RPMI8226 (cell line): ENCODE measurements at regions not wholly inside any gene's neighbourhood (a gene's known extent, or its start where the extent isn't known, plus 50 kb on each side); places are given as distances from the start of the nearest gene placed in this dataset.
"Not testable (repeated sequence)": the region's sequence is repeated elsewhere in the genome, so short reads cannot be mapped to it uniquely, and the experiment has no call there.

Experiments used
- DNase-seq: peaks from one replicate; pipeline ENCODE4 v3.0.0-alpha.2; 2015

DNA sequence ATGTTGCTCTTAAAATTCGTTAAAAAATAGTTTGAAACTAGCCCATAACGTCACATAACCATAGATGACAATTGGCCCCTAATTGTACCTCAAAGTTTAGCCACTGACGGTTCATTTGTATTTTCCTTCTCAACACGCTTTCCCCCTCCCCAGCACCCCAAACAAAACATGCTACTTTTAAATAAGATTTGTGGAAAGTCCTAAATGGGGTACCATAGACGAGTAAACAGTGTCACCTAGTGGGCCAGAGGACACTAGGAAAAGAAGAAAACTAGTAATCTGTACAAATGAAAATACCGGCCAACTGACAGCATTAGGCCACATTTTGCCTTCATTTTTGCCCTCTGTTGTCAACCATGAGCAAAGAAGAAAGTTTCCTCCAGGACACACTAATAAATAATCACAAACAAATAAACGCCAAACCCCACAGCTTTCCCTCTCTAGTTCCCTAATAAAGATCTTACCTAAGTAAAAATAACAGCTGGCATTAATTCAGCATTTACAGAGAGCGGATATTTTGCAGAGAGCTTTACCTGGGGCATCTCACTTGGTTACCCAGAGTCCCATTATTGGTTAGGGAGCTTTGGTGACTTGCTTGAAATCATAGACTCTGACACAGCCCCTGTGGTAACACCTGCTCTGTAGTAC lies 175.1 kb upstream of the ATP11B start:
- DNase-seq, result peak; percentile 72

- DNase-seq, result peak; percentile 25
These were observed 174.2 kb upstream of the ATP11B start for GRCh38 chr3:182618981-182619591.

GRCh38 chr3:182620723-182621434 lies 172.4 kb upstream of the ATP11B start:
- DNase-seq, result no peak

- DNase-seq, result peak; percentile 27
These were observed 171.7 kb upstream of the ATP11B start for GRCh38 chr3:182621435-182622240.

DNA sequence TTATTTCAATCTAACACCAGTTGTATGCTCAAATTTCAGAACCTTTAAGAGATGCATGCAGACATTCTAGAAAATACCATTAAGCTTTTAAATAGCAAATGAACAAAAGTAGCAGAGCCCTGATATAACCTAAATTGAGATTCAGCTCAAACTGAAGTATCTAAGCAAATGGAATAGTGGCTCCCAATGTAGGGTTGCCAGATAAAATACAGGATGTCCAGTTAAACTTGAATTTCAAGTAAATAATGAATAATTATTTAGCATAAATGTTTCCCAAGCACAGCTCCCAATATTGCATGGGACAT lies 171.1 kb upstream of the ATP11B start:
- no peak for DNase-seq

DNA sequence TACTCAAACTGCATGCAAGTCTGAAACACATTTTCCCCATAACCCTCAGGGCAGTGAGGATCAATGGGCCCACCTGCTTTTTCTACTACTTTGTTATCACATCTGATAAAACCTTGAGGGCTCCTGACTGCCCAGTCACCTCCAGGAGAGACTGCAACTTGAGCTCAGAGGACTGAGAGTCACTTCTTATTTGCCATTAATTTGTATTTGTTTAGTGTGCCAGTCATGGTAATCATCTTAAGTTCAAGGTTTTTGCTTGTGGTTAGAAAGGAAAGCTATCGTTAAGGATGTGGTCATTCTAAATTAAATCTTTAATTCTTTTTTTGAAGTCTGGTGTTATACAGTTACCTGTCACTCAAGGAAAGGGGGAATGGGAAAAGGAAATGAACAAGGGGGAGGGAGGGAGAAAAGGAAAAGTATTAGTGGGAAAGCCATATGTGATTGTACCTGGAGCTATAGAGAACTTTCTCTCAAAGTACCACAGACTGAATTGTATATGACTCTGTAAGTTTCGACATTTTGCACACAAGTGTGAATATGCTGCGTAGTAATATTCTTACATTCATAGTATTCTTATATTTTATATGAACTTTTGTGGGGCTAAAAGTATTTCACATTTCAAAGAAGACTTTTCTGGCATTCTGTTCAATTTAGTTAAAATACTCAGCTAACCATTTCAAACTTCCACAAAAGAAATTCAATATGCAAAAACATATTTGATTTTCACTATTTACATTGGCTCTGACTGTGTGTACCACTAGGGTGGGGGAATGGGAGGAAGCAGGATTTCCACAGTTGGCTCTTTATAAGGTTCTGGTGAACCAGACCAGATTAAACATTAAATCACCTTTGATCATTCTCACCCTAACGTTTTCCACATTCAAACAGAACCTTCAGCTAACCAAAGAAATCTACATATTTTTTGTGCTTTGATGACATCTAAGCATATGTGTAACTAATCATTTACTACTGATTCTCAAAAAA lies 166.5 kb upstream of the ATP11B start:
- no peak for DNase-seq

- DNase-seq, result no peak
These were observed 164.8 kb upstream of the ATP11B start for GRCh38 chr3:182628531-182628930.

DNA sequence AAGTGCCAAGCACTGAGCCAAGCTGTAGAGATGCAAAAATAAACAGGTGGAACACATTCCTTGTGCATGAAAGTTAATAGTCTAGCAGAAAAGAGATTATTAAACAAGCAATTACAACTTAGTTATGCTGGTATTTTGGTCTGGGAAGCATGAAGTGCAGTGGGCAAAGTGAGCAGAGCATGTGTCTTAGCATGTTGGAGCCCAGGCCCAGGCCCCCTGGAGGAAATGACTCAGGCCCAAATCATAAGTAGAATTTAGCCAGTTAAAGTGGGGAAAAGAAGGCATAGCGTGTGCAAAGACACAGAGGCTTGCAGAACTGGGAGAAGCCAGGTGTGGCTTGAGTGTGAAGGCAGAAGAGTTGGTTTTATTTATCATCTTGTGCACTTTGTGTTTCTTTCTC lies 163.8 kb upstream of the ATP11B start:
- no peak for DNase-seq

DNA sequence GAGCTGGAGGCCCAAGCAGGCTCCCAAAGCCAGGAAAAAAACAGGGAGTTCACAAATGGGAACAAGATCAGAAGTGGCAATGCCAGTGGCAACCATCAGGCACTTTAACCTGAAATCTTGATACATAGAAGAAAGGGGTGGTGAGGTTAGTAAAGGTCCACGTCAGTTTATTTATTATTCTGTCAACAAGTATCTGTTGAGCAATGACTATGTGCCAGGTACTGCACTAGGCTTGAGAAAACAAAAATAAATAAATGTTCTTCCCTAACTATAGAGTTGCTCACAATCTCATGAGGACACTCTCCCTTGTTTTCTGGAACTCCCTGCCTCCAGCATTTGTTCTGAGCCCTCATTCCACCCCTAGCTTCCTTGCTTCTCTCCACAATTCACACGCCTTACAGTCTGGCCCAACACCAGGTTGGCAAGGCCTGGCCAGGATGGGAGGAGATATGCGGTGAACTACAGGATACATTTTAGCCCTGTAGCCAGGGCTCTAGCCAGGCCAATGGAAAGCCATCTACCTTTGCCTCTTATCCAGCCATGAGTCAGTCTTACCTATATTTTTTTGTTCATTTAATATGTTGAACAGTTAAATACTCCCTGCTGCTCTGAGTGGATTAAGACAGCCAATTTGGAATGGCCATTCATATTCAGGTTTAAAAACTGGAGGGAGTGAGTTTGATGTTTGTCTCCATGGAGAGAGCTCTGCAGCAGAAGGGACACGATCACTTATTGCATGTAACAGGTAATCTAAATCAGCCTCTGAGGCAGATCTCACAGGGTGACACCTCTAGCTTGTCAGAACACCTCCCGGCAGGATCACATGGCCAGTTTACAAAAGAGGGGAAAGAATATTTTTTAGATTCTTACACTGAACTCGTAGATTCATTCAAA lies 161.9 kb upstream of the ATP11B start:
- no peak for DNase-seq

DNA sequence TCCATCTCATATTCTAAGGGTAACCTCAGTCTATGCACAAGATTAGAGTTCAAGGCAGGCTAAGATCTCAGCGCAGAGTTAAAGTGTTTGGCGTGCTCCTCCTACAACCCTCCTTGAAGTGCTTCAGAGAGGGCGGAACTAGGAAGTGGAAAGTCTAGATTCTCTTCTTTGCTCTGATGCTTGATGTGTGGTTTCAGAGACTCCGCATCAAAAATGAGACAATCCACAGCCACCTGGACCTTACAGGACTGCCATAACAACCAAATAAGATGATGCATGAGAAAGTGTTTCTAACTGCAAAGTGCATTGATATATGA lies 161.3 kb upstream of the ATP11B start:
- no peak for DNase-seq

- no peak for DNase-seq
These were observed 160.1 kb upstream of the ATP11B start for GRCh38 chr3:182633186-182633585.

- DNase-seq, result no peak
These were observed 156.7 kb upstream of the ATP11B start for GRCh38 chr3:182636646-182637045.

GRCh38 chr3:182637350-182638110 lies 155.8 kb upstream of the ATP11B start:
- no peak for DNase-seq

DNA sequence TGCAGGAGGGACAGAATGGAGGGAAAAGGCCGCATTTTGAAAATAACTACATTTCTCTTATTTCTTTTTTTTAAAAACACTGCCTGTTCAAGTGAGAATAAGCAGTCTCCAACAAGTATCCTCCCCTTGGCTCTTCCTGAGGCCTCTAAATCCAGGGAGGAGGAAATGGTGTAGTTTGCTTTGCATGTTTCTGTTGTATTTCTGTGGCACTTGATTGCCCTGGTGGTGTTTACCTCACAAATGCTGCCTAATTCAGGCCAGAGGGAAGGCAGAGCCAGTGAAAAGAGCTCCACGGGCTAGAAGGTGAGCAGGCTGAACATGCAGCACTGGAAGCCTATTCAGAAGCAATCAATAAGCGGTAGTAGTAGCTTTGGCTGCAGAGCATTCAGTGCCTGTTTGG lies 149.3 kb upstream of the ATP11B start:
- DNase-seq, result no peak

- DNase-seq, result no peak
These were observed 148.4 kb upstream of the ATP11B start for GRCh38 chr3:182644790-182645433.

DNA sequence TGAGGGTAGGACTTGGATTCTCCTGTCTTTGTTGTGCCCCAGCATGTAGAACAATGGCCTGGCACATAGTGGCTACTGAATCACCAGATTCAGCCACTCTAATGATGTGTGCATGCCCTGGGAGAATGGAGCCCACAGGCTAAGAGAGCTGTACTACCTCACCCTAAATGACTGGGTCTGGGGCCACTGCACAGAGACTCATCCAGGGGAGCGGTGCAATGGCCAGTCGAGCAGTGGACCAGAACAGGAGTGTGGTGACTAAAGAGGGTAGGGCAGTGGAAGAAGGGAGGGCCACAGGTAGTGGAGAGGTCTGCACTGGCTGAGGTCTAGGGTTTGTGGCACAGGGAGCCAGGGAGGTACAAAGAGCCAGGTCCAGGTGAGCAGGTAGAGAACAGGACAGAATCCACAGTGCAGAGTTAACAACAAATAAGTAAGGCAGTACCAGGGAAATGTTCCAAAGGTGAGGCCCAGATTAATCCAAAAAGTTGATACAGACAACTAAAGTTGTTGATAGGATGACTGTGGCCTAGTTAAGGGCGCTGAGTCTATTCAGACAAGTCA lies 142.7 kb upstream of the ATP11B start:
- DNase-seq, result no peak

DNA sequence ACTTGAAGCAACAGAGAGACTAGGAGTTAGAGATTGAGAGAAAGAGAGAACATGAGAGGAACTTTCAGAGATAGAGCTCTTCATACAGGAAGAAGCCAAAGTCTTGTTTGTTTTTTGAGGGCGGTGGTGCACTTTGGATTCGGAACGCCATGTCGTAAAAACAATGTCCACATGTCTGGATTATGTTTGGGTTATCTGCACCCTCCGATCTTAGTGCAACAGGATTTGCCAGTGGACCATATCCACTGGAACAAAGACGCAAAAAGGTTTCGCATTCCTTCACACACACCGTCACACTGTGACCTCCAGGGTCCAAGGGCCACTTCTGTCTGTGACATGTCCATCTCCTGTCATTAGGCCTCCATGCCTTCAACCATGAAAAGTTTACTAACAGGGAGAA lies 141.8 kb upstream of the ATP11B start:
- DNase-seq, result no peak

DNA sequence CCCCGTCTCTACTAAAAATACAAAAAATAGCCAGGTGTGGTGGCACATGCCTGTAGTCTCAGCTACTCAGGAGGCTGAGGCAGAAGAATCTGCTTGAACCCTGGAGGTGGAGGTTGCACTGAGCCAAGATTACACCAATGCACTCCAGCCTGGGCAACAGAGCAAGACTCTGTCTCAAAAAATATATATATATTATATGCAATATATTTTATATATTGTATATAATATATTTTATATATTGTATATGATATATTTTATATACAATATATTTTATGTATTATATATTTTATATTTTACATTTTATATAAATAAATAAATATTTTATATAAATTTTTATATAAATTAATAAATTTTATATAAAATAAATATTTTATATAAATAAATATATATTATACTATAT lies 140.2 kb upstream of the ATP11B start:
- not testable (repeated sequence) for DNase-seq

DNA sequence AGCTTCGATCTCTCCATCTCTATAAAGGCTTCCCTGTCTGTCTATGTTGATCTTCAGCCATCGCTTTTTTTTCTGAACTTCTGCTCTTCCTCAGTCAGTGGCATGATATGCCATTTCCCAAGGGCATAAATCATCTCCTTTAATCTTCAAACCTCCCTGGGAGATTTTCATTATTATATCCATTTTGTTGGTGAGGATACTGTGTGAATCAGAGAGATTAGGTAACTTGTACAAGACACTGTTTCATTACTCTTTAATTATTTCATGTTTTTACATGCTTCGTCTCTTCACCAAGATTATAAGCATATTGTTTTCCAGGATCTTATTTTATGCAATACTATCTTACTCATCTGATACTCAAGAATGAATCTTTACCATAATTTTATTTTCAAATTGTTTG lies 124.8 kb upstream of the ATP11B start:
- no peak for DNase-seq

DNA sequence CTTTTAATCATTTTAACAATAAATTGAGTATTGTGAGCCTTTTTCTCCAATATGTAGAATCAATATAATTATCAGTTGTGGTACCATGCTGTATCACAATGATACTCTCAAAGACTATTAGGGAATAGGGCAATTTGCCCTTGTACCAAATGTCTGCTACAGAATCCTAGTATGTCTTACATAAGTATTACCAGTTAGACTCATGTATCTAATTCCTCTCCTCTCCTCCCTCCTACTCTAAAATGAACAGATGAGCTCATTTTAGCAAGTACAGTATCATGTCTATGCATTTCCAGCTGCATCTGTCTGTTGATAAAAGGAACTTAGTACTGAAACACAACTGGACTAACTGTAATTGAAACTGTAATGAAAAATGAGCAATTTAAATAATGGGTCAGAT lies 124.3 kb upstream of the ATP11B start:
- no peak for DNase-seq
